ENCODE measurements at regions not wholly inside any gene's neighbourhood (a gene's known extent, or its start where the extent isn't known, plus 50 kb on each side); places are given as distances from the start of the nearest gene placed in this dataset.

DNA sequence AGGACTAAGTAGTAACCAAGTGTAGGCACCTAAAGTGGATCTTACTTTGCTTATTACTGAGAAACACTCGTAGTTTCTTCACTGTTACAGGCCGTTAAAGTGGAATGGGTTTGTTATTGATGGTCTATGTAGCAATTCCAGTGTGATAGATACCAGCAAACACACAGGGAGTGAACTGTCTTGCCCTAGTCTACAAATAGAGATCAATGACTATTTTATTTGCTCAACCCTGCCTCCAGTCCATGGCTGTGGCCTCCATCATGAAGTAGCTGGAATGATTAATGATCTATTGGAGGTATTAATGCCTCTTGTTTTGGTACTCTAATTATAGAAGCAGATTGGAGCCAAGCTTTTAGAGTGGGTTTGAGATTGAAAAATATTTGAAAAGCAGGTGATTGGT, 362.7 kb upstream of the AZI2 start:
- Mint-ChIP-seq H3K36me3 (no peaks in the 10 kb centered on the region), H3K27me3 (no peaks in the 10 kb centered on the region)

DNA sequence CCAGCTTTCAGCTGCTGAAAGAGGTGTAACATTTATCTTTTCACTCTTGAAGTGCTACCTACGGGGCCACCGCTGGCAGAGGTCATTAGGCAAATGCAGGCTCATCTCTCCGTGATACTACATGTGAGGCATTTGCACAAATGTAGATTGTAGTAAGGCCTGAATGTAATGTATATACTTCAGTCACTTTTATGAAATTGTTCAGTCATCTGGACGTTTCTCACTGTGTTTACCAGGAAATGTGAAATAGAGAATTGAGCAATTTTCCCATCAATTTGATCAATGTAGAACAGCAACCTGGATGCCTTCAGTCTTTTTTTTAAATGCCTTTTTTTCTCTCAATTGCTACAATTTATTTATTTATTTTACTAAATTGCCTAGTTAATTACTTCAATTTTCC, 368.3 kb upstream of the AZI2 start:
- Mint-ChIP-seq H3K9me3 (peaks cover 0 to 15% (median 4%) of the 10 kb centered on the region in 7 donors), H3K4me3 (no peak overlapping the region), H3K27ac (no peak overlapping the region), H3K4me1 (no peaks in the 10 kb centered on the region), H3K36me3 (no peaks in the 10 kb centered on the region), H3K27me3 (peaks cover 0 to 2% (median 0%) of the 10 kb centered on the region in 3 donors)
- DNase-seq (no peak), ATAC-seq (ENCODE audit: low read depth in 2 of 2) (no peak)

More for the DNA sequence above, 362.7 kb upstream of the AZI2 start:
- ATAC-seq (ENCODE audit: low read depth in 2 of 2), result no peak
- DNase-seq, result no peak
- H3K4me1 Mint-ChIP-seq, result no peaks in the 10 kb centered on the region
- H3K9me3 Mint-ChIP-seq, result peaks cover 3 to 9% (median 4%) of the 10 kb centered on the region in 7 donors
- H3K4me3 Mint-ChIP-seq, result no peak overlapping the region
- no peak overlapping the region for H3K27ac Mint-ChIP-seq

GRCh38 chr3:28718074-28718849, 369.6 kb upstream of the AZI2 start:
- no peak overlapping the region for H3K27ac Mint-ChIP-seq
- ATAC-seq (ENCODE audit: low read depth in 2 of 2) (no peak), DNase-seq (no peak)
- peaks cover 0 to 19% (median 5%) of the 10 kb centered on the region in 7 donors for H3K9me3 Mint-ChIP-seq
- no peaks in the 10 kb centered on the region for H3K4me1 Mint-ChIP-seq
- no peak overlapping the region for H3K4me3 Mint-ChIP-seq
- H3K36me3 Mint-ChIP-seq, result no peaks in the 10 kb centered on the region
- H3K27me3 Mint-ChIP-seq, result peaks cover 0 to 4% (median 0%) of the 10 kb centered on the region in 3 donors

- DNase-seq (no peak), ATAC-seq (ENCODE audit: low read depth in 2 of 2) (no peak)
- no peaks in the 10 kb centered on the region for H3K4me1 Mint-ChIP-seq
- H3K4me3 Mint-ChIP-seq, result no peak overlapping the region
- peaks cover 0 to 16% (median 4%) of the 10 kb centered on the region in 7 donors for H3K9me3 Mint-ChIP-seq
- H3K27me3 Mint-ChIP-seq, result peaks cover 0 to 2% (median 0%) of the 10 kb centered on the region in 3 donors
- H3K36me3 Mint-ChIP-seq, result no peaks in the 10 kb centered on the region
- H3K27ac Mint-ChIP-seq, result no peak overlapping the region
Observed at GRCh38 chr3:28726840-28727239, 378.2 kb upstream of the AZI2 start.

GRCh38 chr3:28727307-28727706, 378.7 kb upstream of the AZI2 start:
- Mint-ChIP-seq H3K27ac (no peak overlapping the region), H3K9me3 (peaks cover 0 to 20% (median 4%) of the 10 kb centered on the region in 7 donors), H3K27me3 (no peaks in the 10 kb centered on the region), H3K4me1 (no peaks in the 10 kb centered on the region), H3K36me3 (no peaks in the 10 kb centered on the region), H3K4me3 (no peak overlapping the region)
- no peak for DNase-seq
- ATAC-seq (ENCODE audit: low read depth in 2 of 2), result no peak

GRCh38 chr3:28738425-28738824, 389.8 kb upstream of the AZI2 start:
- peaks cover 6 to 18% (median 10%) of the 10 kb centered on the region in 7 donors for H3K9me3 Mint-ChIP-seq
- H3K36me3 Mint-ChIP-seq, result no peaks in the 10 kb centered on the region
- H3K27me3 Mint-ChIP-seq, result peaks cover 0 to 4% (median 0%) of the 10 kb centered on the region in 3 donors
- H3K4me1 Mint-ChIP-seq, result no peaks in the 10 kb centered on the region
- DNase-seq (no peak), ATAC-seq (ENCODE audit: low read depth in 2 of 2) (no peak)
- no peak overlapping the region for H3K27ac Mint-ChIP-seq
- no peak overlapping the region for H3K4me3 Mint-ChIP-seq

DNA sequence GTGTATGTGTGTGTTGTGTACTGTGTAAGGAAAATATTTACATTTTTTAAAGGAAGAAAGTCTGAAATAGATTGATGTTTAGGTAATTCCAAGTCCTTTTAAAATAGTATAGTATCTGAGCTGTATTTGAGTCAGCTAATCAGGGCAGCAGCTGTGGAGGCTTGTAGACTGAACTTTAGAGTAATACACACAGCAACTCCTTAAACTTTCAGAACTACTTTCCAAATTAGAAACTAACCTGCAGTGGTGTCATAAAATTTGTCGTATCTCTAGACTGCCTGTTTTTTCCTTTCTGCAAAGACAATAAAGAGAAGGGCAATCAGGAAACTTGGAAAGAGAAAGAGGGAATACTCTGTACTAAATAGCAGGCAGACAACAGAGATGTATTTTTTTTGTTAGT, 391.0 kb upstream of the AZI2 start:
- peaks cover 0 to 4% (median 0%) of the 10 kb centered on the region in 3 donors for H3K27me3 Mint-ChIP-seq
- no peak overlapping the region for H3K27ac Mint-ChIP-seq
- no peak overlapping the region for H3K4me3 Mint-ChIP-seq
- no peaks in the 10 kb centered on the region for H3K36me3 Mint-ChIP-seq
- H3K4me1 Mint-ChIP-seq, result no peaks in the 10 kb centered on the region
- no peak for DNase-seq
- ATAC-seq (ENCODE audit: low read depth in 2 of 2), result no peak
- peaks cover 0 to 7% (median 2%) of the 10 kb centered on the region in 7 donors for H3K9me3 Mint-ChIP-seq

GRCh38 chr3:28743271-28743670, 394.6 kb upstream of the AZI2 start:
- H3K27ac Mint-ChIP-seq, result no peak overlapping the region
- peaks cover 0 to 6% (median 1%) of the 10 kb centered on the region in 7 donors for H3K9me3 Mint-ChIP-seq
- no peaks in the 10 kb centered on the region for H3K36me3 Mint-ChIP-seq
- H3K4me3 Mint-ChIP-seq, result no peak overlapping the region
- H3K4me1 Mint-ChIP-seq, result no peaks in the 10 kb centered on the region
- peaks cover 0 to 4% (median 0%) of the 10 kb centered on the region in 3 donors for H3K27me3 Mint-ChIP-seq
- ATAC-seq (ENCODE audit: low read depth in 2 of 2), result no peak
- DNase-seq, result no peak

DNA sequence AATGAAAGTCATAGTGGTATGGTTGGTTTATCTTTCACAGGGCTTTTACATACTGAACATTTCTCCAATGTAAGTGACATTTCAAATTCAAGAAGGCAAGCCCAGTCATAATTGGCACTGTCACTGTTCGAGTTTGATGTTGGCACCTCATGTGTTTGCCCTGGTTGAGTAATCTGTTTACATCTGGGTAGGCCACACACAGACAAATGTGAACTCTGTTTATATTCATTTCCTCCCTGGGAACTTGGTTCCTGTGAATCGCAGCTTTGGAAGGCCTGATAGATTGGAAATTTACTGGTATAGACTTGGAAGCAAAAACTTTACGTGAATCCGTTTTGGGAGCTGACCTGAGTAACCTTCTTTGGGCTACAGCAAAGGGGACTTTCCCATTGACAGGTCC, 395.2 kb upstream of the AZI2 start:
- Mint-ChIP-seq H3K4me3 (no peak overlapping the region), H3K27me3 (peaks cover 0 to 4% (median 0%) of the 10 kb centered on the region in 3 donors)

DNA sequence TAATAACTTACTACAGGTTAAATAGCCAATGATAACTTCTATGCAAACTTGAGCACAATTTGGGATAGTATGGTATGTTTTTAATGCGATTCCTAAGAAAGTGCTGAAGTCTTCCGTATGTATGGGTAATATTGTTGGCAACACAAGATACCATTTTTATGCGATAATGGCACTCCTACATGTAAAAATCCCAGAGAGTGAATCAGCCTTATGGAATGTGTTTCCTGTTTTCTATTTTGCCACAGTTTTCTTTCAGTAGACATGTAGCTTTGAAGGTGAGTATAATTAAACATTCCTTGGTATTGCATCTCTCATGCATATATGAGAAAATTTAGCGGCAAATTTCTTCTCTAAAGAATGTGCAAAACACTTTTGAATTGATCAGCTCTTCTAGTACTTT, 396.8 kb upstream of the AZI2 start:
- DNase-seq (no peak), ATAC-seq (ENCODE audit: low read depth in 2 of 2) (no peak)
- Mint-ChIP-seq H3K9me3 (peaks cover 4 to 18% (median 5%) of the 10 kb centered on the region in 7 donors), H3K27ac (no peak overlapping the region), H3K27me3 (peaks cover 0 to 4% (median 0%) of the 10 kb centered on the region in 3 donors), H3K4me1 (no peaks in the 10 kb centered on the region), H3K4me3 (no peak overlapping the region), H3K36me3 (no peaks in the 10 kb centered on the region)

More for the DNA sequence above, 395.2 kb upstream of the AZI2 start:
- ATAC-seq (ENCODE audit: low read depth in 2 of 2) (no peak), DNase-seq (no peak)
- Mint-ChIP-seq H3K36me3 (no peaks in the 10 kb centered on the region), H3K27ac (no peak overlapping the region), H3K4me1 (no peaks in the 10 kb centered on the region), H3K9me3 (peaks cover 0 to 6% (median 1%) of the 10 kb centered on the region in 7 donors)

- ATAC-seq (ENCODE audit: low read depth in 2 of 2) (no peak), DNase-seq (no peak)
- H3K4me3 Mint-ChIP-seq, result no peak overlapping the region
- H3K4me1 Mint-ChIP-seq, result no peaks in the 10 kb centered on the region
- H3K36me3 Mint-ChIP-seq, result no peaks in the 10 kb centered on the region
- H3K27ac Mint-ChIP-seq, result no peak overlapping the region
- H3K9me3 Mint-ChIP-seq, result peaks cover 6 to 24% (median 10%) of the 10 kb centered on the region in 7 donors
- H3K27me3 Mint-ChIP-seq, result peaks cover 0 to 4% (median 0%) of the 10 kb centered on the region in 3 donors
Observed at GRCh38 chr3:28745916-28746617, 397.4 kb upstream of the AZI2 start.

DNA sequence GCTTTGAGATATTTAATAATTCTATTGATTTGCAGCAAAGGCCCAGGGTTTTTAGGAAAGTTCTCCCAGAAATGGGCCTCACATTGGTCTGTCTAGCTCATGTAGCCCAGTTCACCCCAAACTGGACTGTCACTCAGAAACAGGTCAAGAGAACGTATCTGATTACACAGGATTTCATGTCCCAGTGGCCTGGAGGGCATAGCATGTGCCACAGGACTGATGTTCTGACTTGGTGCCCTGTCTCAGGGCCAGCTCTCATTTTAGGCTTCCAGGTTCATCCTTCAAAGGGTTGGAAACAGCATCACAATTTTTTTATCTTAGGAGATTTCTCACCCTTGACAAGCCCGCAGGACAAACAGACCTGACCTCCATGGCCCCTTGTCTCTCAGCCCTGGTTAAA, 398.4 kb upstream of the AZI2 start:
- Mint-ChIP-seq H3K4me1 (no peaks in the 10 kb centered on the region), H3K27ac (no peak overlapping the region), H3K27me3 (peaks cover 0 to 1% (median 0%) of the 10 kb centered on the region in 3 donors), H3K4me3 (no peak overlapping the region), H3K36me3 (no peaks in the 10 kb centered on the region), H3K9me3 (peaks cover 6 to 33% (median 12%) of the 10 kb centered on the region in 7 donors)
- ATAC-seq (ENCODE audit: low read depth in 2 of 2) (no peak), DNase-seq (no peak)

DNA sequence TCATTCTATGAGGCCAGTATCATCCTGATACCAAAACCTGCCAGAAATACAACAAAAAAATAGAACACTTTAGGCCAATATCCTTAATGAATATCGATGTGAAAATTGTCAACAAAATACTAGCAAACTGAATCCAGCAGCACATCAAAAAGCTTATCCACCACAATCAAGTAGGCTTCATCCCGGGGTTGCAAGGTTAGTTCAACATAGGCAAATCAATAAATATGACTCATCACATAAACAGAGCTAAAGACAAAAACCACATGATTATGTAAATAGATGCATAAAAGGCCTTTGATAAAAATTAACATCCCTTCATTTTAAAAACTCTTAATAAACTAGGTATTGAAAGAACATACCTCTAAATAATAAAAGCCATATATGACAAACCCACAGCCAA, 403.2 kb upstream of the AZI2 start:
- ATAC-seq (ENCODE audit: low read depth in 2 of 2) (no peak), DNase-seq (no peak)
- H3K27me3 Mint-ChIP-seq, result no peaks in the 10 kb centered on the region
- H3K4me3 Mint-ChIP-seq, result no peak overlapping the region
- H3K27ac Mint-ChIP-seq, result no peak overlapping the region
- peaks cover 6 to 38% (median 16%) of the 10 kb centered on the region in 7 donors for H3K9me3 Mint-ChIP-seq
- H3K36me3 Mint-ChIP-seq, result no peaks in the 10 kb centered on the region
- no peaks in the 10 kb centered on the region for H3K4me1 Mint-ChIP-seq

- Mint-ChIP-seq H3K9me3 (peaks cover 6 to 41% (median 17%) of the 10 kb centered on the region in 7 donors), H3K4me1 (no peaks in the 10 kb centered on the region), H3K4me3 (no peak overlapping the region), H3K27ac (no peak overlapping the region), H3K36me3 (no peaks in the 10 kb centered on the region), H3K27me3 (no peaks in the 10 kb centered on the region)
- no peak for ATAC-seq (ENCODE audit: low read depth in 2 of 2)
- no peak for DNase-seq
Observed at GRCh38 chr3:28752290-28752689, 403.7 kb upstream of the AZI2 start.

Measured in naive B cell (primary cell).